GM12874 (cell line): ENCODE measurements at regions not wholly inside any gene's neighbourhood (a gene's known extent, or its start where the extent isn't known, plus 50 kb on each side); places are given as distances from the start of the nearest gene placed in this dataset.

Experiments used
- TF ChIP-seq, protein P1 (sequence below): IDR thresholded peaks from 2 replicates; pipeline ENCODE4 v1.5.1; 2011; ENCODE audit warnings: low read depth, mild to moderate bottlenecking, control low read depth, low read length, moderate library complexity; ENCODE audit not compliant: insufficient read depth

DNA sequence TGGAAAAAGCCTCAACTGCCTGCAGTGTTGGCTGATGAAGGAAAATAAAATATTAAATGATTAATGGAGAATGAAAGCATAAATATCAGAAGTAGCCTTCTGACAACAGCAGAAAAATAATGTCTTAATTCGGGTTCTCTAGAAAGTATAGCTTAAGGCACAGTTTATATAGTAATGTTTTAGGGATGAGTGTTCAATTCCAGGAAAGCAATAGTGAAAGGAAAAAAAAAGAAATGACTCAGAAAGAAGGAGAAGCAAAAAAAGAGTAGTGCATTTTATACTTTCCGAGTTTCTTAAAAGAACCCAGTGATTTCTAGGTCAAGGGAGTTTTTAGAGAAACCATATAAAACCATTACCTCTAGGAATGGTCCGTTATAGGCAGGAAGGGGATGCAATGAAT, 137.3 kb downstream of the HTR1B start:
- TF ChIP-seq, protein P1, sequence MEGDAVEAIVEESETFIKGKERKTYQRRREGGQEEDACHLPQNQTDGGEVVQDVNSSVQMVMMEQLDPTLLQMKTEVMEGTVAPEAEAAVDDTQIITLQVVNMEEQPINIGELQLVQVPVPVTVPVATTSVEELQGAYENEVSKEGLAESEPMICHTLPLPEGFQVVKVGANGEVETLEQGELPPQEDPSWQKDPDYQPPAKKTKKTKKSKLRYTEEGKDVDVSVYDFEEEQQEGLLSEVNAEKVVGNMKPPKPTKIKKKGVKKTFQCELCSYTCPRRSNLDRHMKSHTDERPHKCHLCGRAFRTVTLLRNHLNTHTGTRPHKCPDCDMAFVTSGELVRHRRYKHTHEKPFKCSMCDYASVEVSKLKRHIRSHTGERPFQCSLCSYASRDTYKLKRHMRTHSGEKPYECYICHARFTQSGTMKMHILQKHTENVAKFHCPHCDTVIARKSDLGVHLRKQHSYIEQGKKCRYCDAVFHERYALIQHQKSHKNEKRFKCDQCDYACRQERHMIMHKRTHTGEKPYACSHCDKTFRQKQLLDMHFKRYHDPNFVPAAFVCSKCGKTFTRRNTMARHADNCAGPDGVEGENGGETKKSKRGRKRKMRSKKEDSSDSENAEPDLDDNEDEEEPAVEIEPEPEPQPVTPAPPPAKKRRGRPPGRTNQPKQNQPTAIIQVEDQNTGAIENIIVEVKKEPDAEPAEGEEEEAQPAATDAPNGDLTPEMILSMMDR, result no peak

DNA sequence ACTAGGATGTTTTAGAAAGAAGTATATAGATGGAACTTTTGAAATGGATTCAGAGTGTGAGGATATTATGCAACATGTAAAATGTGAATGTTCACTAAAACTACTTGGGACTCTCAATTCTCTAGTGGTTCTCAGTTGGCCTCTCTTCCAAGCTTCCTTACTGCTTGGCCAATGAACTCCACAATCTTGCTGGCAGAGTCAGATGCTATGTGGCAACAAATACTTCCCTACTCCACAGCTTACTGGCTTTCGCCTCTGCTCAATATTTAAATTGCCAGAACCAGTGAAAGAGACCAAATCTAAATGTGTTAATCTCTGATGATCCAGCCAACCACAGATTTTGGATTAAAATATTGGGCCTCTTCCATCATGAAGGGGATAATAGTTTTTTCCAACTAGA, 138.4 kb downstream of the HTR1B start:
- TF ChIP-seq, protein P1, result no peak

DNA sequence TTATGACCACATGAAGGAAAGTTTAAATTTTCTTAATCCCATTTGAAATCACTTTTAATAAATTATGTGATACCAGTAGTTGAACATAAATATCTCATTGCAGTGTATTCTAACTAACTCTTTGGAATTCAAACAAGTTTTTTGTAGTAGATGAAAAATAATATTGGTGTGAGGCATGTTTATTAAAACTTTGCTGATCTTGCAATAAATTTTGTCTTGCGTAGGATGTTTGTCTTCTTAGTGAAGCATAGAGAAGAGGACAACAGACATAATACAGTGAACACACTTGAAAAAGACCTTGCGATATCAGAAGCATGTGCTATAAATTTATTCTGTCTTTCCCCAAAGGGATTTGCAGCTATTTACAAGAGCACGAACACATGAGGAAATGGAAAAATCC, 140.7 kb downstream of the HTR1B start:
- TF ChIP-seq, protein P1, result no peak

DNA sequence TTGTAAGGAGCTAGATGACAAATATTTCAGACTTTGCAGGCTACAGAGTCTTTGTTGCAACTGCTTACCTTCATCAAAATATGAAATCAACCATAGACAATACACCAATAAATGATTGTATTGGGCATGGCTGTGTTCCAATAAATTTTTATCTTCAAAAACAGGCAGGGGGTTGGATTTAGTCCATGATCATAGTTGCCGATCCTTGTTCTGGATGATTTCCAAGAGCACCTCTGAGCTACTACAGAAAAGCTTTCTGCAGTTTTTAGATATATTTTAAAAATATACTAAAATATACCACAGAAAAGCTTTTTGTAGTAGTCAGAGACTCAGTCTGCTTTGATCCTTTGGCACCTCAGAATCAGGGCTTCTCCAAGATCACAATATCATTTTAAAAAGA, 145.0 kb downstream of the HTR1B start:
- TF ChIP-seq, protein P1, result no peak

DNA sequence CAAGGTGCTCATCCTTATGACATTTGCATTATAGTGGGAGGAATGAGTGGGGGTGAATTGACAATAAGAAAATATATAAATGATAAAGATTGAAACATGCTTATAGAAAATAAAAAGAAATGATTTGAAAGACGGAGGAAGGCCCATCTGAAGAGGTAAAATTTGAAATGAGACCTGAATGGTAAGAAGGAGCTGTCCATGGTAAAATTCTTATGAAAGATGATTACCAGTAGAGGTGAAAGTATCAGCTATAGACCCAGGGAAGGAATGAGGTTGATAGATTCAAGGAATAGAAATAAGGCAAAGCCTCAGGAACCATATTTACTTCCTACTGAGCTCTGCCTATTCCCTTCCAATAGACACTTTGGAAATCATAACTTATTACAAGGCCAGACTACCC, 149.7 kb downstream of the HTR1B start:
- TF ChIP-seq, protein P1, result no peak

DNA sequence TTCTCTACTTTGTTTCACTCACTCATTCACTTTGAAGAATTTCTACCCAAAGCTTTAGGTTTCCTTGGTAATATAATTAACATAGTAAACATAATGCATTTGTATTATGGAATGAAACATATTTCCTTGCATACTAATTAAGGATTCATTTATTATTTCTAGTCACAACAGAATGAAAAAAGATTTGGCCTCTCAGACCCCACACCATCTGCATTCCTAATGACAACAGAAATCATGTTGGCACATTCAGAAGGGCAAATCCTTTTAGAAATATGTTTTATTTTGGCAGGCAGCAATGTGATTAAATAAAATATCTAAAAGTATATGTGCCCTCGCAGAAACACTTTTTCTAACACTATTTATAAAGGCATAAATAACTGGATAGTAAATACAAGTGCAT, 163.4 kb downstream of the HTR1B start:
- TF ChIP-seq, protein P1, result no peak

DNA sequence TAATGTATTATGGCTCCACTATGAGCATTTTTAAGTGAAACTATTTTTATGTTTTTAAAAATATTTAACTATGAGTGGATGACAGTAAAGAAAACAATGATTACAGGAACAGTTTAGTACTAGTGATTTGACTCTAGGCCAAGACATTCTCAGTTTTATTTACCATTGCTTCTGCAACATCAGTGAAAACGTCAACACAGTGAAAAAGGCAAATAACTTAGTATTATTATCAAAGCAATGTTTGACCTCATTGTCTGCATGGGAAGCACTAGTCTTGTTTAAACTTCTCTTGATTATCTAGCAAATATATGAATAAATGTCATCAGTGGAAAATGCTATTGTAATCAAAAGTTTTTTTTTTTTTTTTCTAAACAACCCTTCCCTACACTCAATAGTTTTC, 165.0 kb downstream of the HTR1B start:
- TF ChIP-seq, protein P1, result no peak
